Stimulated activated CD8-positive, alpha-beta memory T cell treated with anti-CD3 and anti-CD28 coated beads, Interleukin-7, amount 100 ng/mL, for 4 hours (primary cell): ENCODE measurements at regions not wholly inside any gene's neighbourhood (a gene's known extent, or its start where the extent isn't known, plus 50 kb on each side); places are given as distances from the start of the nearest gene placed in this dataset.

Experiments
- DNase-seq, 2 donors: peaks; one replicate each; pipeline ENCODE4 v3.0.0-alpha.2; 2020; ENCODE audit warnings: low read depth in 2 of 2

DNA sequence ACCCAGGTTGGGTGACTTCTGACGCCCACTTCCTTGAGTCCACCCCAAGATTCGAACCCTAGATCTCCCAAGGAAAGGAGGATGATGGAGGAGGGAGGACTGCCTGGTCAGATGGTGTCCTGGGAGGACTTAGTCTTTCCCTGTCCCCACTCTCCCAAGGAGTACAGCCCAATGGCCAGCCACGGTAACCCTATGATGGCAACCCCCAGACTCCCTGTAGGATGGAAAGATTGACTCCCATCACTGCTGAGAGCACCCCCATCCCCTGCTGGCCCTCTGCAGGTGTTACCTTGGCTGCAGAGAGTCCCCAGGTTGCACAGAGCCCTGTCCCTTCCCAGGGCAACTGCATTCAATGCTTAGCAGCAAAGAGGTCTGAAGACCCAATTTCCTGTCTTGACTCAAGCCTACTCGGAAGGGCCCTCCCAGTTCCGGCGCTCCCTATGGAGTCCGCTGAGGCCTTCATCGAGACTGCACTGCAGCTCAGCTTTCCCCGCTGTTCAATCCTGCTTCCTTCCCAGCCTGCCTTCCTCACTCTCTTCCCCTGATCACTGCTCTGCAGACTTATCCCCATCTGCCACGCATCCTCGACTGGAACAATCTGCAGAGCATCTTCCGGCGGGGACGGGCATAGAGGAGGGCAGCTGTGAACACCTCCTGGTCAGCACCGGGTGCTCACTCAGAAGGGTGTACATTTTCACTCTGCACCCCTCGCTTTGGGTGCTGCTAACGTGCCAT lies 50.8 kb upstream of the OCM2 start:
- DNase-seq = no peak

DNA sequence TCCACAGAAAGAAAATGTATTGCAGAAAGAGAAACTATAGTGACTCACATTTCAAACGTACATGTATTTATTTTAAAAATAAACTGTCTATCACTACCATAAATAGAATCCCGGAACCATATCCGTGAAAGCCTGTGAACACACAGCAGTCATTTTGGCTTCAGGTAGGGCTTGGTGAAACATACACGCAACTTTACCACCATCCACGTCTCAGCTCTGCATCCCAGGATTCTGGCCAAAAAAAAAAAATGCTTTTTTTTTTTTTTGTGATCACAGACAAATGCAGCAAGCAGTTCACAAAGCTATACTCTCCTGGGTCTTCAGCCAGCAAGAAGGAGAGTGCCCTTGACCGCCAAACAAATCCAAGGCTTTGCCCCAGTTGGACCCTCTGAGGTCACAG lies 56.8 kb upstream of the OCM2 start:
- DNase-seq = no peak

DNA sequence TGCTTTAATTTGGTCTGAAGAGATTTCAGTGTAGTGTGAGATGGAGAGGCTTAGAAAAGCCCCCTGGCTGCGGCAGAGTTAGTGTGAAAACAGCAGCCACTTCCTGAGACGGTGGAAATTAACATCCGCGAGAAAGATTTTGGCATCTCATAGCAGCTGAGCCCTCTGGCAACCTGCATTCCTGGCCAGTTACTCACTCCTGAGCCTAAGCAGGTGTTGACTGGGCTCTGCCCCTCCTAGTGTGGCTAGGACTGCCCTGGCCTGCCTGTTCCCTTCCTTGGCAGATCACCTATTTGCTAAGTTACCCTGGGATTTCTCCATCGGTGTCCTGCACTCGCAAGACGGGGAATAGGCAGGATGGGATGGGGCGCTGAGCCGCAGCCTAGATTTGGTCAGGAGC lies 57.6 kb upstream of the LMTK2 start:
- DNase-seq = no peak

DNA sequence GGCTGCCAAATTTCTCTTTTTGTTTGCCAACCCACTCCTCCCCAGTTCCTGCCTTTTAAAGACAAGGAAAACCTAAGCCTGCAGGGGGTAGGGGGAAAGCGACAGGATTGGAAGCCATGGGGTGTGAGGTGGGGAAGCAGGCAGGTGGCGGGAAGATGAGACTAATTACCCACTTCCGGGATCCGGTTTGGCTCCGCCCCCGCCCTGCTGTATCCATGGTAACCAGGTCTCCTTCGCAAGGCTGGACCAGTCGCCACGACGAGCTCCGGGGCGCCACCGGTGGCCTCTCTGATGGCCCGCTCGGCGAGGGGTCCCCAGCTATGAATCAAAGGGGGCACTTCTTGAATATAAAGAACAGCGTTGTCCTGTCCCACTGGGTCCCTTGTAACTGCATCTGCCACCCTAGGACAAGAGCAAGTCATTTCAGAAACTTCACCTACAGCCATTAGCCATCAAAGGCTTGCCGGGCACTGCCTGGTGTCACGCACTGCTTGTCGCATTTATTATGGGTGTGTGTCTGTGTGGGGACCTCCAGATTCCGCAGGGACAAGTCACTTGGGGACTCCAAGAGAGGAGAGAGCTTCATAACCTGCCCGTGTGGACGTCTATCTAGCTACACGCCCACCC lies 55.4 kb upstream of the LMTK2 start:
- peak; percentile 19 to 33 for DNase-seq

DNA sequence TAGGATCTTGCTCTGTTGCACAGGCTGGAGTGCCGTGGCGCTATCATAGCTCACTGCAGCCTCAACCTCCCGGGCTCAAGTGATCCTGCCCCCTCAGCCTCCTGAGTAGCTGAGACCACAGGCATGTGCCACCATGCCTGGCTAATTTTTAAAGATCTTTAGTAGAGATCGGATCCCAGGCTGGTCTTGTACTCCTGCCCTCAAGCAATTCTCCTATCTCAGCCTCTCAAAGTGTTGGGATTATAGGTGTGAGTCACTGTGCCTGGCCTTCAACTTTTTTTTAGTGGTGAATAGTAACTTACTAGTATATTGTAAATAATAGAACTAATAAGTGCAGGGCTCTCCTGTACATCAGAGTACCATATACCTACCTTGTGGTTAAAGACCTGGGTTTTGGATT lies 52.1 kb upstream of the LMTK2 start:
- no peak for DNase-seq

DNA sequence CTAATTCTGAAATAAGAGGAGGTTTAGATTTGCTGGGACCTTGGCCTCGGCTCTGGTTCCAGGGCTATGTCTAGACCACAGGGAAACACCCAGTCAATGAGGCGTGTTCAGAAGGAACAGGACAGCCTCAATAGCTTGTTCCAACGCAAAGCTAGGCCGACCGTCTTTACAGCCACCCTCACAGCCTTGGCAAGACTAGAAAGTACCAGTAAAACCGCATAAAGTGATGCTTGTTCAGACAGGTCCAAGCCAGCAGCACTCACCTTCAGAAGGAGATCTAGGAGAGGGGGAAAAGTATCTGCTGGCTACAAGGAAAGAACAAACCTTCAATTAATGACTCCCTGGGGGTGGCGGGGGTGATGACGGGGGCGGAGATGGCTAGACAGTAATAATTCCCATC lies 50.1 kb upstream of the LMTK2 start:
- no peak for DNase-seq
